Lower lobe of right lung (tissue), 2 donors: ENCODE measurements at regions not wholly inside any gene's neighbourhood (a gene's known extent, or its start where the extent isn't known, plus 50 kb on each side); places are given as distances from the start of the nearest gene placed in this dataset.

Experiments
- ATAC-seq, 2 donors: fragments of 200-7000 bp; cut with Tn5 transposase; one replicate each; pipeline ENCODE4 v1.9.1; 2020 to 2022; ENCODE audit warnings: mild to moderate bottlenecking in 2 of 2, moderate library complexity in 2 of 2
- DNase-seq: peaks from one replicate; pipeline ENCODE4 v3.0.0-alpha.2; 2020
- H3K27ac ChIP-seq: fragments of 200-600 bp; one replicate; pipeline ENCODE4 v1.8.0; 2022
- H3K27me3 ChIP-seq: fragments of 200-600 bp; one replicate; pipeline ENCODE4 v1.8.0; 2022; ENCODE audit warnings: low read depth
- H3K36me3 ChIP-seq: fragments of 200-600 bp; one replicate; pipeline ENCODE4 v1.8.0; 2022; ENCODE audit warnings: mild to moderate bottlenecking
- H3K4me1 ChIP-seq: fragments of 200-600 bp; one replicate; pipeline ENCODE4 v1.8.0; 2022
- H3K4me3 ChIP-seq: fragments of 200-600 bp; one replicate; pipeline ENCODE4 v1.8.0; 2022; ENCODE audit warnings: mild to moderate bottlenecking
- H3K9me3 ChIP-seq: fragments of 200-600 bp; one replicate; pipeline ENCODE4 v1.8.0; 2022
- intact Hi-C: fragments of 100-400 bp; cut with DNase I; formaldehyde crosslinking; loops from one replicate; pipeline ENCODE4 v1.11.0; 2022
- TF ChIP-seq, protein P1 (sequence below): fragments of 200-600 bp; IDR thresholded peaks from one replicate; pipeline ENCODE4 v1.8.0; 2022; ENCODE audit warnings: antibody characterized with exemption, mild to moderate bottlenecking
- donor health status: DM: no; HTN: yes; CAD: no; lungs with severe emphysema.

GRCh38 chr10:130762491-130762890, 549.0 kb downstream of the TCERG1L start:
- DNase-seq (no peak), ATAC-seq (no peak)
- no peaks in the 10 kb centered on the region for H3K36me3 ChIP-seq
- TF ChIP-seq, protein P1, sequence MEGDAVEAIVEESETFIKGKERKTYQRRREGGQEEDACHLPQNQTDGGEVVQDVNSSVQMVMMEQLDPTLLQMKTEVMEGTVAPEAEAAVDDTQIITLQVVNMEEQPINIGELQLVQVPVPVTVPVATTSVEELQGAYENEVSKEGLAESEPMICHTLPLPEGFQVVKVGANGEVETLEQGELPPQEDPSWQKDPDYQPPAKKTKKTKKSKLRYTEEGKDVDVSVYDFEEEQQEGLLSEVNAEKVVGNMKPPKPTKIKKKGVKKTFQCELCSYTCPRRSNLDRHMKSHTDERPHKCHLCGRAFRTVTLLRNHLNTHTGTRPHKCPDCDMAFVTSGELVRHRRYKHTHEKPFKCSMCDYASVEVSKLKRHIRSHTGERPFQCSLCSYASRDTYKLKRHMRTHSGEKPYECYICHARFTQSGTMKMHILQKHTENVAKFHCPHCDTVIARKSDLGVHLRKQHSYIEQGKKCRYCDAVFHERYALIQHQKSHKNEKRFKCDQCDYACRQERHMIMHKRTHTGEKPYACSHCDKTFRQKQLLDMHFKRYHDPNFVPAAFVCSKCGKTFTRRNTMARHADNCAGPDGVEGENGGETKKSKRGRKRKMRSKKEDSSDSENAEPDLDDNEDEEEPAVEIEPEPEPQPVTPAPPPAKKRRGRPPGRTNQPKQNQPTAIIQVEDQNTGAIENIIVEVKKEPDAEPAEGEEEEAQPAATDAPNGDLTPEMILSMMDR = no peak
- no peak overlapping the region for H3K27ac ChIP-seq
- no peaks in the 10 kb centered on the region for H3K27me3 ChIP-seq
- intact Hi-C loops = no loop called here
- no peak overlapping the region for H3K4me3 ChIP-seq
- no peaks in the 10 kb centered on the region for H3K4me1 ChIP-seq
- no peaks in the 10 kb centered on the region for H3K9me3 ChIP-seq

DNA sequence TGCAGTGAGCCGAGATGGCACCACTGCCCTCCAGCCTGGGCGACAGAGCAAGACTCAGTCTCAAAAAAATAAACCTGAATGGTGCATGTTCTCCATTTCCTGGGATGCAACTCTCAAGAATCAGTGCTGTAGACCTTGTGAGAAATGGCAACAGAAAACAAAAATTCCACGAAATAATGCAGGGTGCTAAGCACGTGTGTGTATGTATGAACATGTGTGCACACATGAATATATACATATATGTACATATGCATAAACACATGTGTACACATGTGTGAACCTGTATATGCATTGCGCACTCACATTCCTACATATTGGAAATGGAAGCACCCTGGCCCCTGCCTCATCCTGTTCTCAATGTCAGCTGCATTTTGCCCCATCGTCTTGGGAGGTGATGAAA, 548.5 kb downstream of the TCERG1L start:
- TF ChIP-seq, protein P1 = no peak
- Histone ChIP-seq H3K4me3 (no peak overlapping the region), H3K27ac (no peak overlapping the region), H3K4me1 (no peaks in the 10 kb centered on the region), H3K27me3 (no peaks in the 10 kb centered on the region), H3K9me3 (no peaks in the 10 kb centered on the region), H3K36me3 (no peaks in the 10 kb centered on the region)
- no peak for ATAC-seq
- intact Hi-C loops = no loop called here
- no peak for DNase-seq

DNA sequence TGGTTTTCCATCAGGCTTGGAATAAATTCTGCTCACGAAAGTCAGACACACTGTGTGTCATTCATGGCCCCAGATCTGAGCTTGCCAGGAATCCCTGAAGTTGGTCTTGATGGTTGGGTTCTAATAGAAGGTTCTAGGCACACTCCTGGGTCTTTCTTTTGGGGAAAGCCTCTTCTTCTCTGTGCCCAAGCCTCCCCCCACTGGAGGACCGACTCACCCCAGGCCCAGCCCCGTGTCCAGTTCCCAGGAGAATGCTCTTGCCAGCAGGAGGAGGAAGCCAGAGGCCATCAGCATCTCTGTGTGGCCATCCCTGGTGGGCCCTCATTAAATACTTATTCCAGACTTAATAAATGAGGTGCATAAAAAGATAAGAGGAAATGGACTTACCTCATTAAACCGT, 548.0 kb downstream of the TCERG1L start:
- Histone ChIP-seq H3K27me3 (no peaks in the 10 kb centered on the region), H3K4me1 (no peaks in the 10 kb centered on the region), H3K36me3 (no peaks in the 10 kb centered on the region), H3K9me3 (no peaks in the 10 kb centered on the region), H3K4me3 (no peak overlapping the region), H3K27ac (no peak overlapping the region)
- intact Hi-C loops = no loop called here
- TF ChIP-seq, protein P1 = no peak
- ATAC-seq = no peak
- no peak for DNase-seq

- DNase-seq (no peak), ATAC-seq (no peak)
- Histone ChIP-seq H3K36me3 (no peaks in the 10 kb centered on the region), H3K27ac (no peak overlapping the region), H3K4me1 (no peaks in the 10 kb centered on the region), H3K9me3 (no peaks in the 10 kb centered on the region), H3K4me3 (no peak overlapping the region), H3K27me3 (no peaks in the 10 kb centered on the region)
- intact Hi-C loops = no loop called here
- TF ChIP-seq, protein P1 = no peak
Observed at GRCh38 chr10:130764651-130765050, 546.9 kb downstream of the TCERG1L start.

DNA sequence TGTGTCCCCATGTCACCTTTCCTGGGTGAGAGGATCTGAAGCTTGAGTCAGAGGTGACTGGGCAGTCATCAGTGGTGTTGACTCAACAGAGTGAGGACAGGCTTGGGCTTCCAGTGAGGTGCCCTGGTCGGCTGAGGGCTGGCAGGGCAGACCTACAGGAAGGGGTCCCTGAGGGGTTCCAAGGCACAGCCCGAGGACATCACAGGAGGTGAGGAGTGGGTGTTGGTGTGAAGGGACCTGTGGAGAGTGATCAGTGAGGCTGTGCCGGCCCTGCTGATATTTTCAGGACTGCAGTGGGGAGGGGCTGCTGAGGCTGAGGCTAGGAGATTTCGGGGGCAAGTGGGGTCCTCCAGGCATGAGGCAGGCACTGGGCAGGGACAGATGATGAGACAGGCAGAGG, 545.5 kb downstream of the TCERG1L start:
- Histone ChIP-seq H3K27me3 (no peaks in the 10 kb centered on the region), H3K36me3 (no peaks in the 10 kb centered on the region), H3K27ac (no peak overlapping the region), H3K9me3 (no peaks in the 10 kb centered on the region), H3K4me1 (no peaks in the 10 kb centered on the region), H3K4me3 (no peak overlapping the region)
- intact Hi-C loops = no loop called here
- TF ChIP-seq, protein P1 = no peak
- ATAC-seq = no peak
- no peak for DNase-seq

- no peak for DNase-seq
- Histone ChIP-seq H3K27me3 (peaks cover 8% of the 10 kb centered on the region), H3K9me3 (no peaks in the 10 kb centered on the region), H3K36me3 (no peaks in the 10 kb centered on the region), H3K4me1 (no peaks in the 10 kb centered on the region), H3K4me3 (no peak overlapping the region), H3K27ac (no peak overlapping the region)
- intact Hi-C loops = no loop called here
- no peak for ATAC-seq
- TF ChIP-seq, protein P1 = no peak
Observed at GRCh38 chr10:130767116-130767730, 544.3 kb downstream of the TCERG1L start.
